ENCODE measurements at regions not wholly inside any gene's neighbourhood (a gene's known extent, or its start where the extent isn't known, plus 50 kb on each side); places are given as distances from the start of the nearest gene placed in this dataset.

DNA sequence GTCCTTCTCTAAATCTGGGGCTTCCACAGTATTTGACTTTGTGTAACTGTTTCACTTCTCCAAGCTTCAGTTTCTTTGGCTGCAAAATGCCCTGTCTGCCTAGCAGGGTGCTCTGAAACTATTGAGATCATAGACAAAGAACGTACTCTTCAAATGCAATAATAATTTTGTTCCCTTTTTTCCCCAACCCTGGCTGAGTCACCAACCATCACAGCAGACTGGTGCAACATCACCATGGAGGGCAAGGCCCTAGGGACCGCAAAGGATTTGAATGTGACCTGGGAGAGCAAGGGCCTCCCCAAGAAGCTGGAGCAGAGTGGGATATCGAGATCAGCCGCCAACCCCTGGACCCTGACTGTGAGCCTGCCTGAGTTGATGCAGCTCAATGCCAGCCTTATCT is 115.0 kb downstream of the FCRL5 start:
- TF ChIP-seq, protein P1, sequence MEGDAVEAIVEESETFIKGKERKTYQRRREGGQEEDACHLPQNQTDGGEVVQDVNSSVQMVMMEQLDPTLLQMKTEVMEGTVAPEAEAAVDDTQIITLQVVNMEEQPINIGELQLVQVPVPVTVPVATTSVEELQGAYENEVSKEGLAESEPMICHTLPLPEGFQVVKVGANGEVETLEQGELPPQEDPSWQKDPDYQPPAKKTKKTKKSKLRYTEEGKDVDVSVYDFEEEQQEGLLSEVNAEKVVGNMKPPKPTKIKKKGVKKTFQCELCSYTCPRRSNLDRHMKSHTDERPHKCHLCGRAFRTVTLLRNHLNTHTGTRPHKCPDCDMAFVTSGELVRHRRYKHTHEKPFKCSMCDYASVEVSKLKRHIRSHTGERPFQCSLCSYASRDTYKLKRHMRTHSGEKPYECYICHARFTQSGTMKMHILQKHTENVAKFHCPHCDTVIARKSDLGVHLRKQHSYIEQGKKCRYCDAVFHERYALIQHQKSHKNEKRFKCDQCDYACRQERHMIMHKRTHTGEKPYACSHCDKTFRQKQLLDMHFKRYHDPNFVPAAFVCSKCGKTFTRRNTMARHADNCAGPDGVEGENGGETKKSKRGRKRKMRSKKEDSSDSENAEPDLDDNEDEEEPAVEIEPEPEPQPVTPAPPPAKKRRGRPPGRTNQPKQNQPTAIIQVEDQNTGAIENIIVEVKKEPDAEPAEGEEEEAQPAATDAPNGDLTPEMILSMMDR (IDR thresholded peaks at IDR 0.05; ENCODE audit: low read depth, low read length, poor library complexity, severe bottlenecking) = no peak
- TF ChIP-seq EZH2phosphoT487 (IDR thresholded peaks at IDR 0.05; ENCODE audit: borderline replicate concordance, low read length) = no peak
